ENCODE measurements at regions not wholly inside any gene's neighbourhood (a gene's known extent, or its start where the extent isn't known, plus 50 kb on each side); places are given as distances from the start of the nearest gene placed in this dataset.

- Histone ChIP-seq H3K36me3 (ENCODE audit: control insufficient read depth in 2 of 3, insufficient read depth in 3 of 3, low read length in 3 of 3) (no peaks in the 10 kb centered on the region), H3K9ac (ENCODE audit: low read length in 3 of 3) (no peak overlapping the region), H3K27ac (ENCODE audit: low read depth in 2 of 2, low read length in 2 of 2) (no peak overlapping the region), H3K9me3 (ENCODE audit: control insufficient read depth in 2 of 3, insufficient read depth in 1 of 3, low read length in 3 of 3) (no peaks in the 10 kb centered on the region), H3K4me3 (ENCODE audit: low read length in 3 of 3) (no peak overlapping the region), H3K27me3 (ENCODE audit: control insufficient read depth, insufficient read depth, low read length) (no peaks in the 10 kb centered on the region), H3K4me1 (ENCODE audit: control insufficient read depth in 2 of 3, insufficient read depth in 2 of 3, low read depth in 1 of 3, low read length in 3 of 3) (no peaks in the 10 kb centered on the region)
- TF ChIP-seq, protein P1, sequence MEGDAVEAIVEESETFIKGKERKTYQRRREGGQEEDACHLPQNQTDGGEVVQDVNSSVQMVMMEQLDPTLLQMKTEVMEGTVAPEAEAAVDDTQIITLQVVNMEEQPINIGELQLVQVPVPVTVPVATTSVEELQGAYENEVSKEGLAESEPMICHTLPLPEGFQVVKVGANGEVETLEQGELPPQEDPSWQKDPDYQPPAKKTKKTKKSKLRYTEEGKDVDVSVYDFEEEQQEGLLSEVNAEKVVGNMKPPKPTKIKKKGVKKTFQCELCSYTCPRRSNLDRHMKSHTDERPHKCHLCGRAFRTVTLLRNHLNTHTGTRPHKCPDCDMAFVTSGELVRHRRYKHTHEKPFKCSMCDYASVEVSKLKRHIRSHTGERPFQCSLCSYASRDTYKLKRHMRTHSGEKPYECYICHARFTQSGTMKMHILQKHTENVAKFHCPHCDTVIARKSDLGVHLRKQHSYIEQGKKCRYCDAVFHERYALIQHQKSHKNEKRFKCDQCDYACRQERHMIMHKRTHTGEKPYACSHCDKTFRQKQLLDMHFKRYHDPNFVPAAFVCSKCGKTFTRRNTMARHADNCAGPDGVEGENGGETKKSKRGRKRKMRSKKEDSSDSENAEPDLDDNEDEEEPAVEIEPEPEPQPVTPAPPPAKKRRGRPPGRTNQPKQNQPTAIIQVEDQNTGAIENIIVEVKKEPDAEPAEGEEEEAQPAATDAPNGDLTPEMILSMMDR (IDR thresholded peaks at IDR 0.05; ENCODE audit: borderline replicate concordance, extremely low read depth, insufficient read depth) = no peak
- no peak for DNase-seq
- FAIRE-seq = no peak
- intact Hi-C loops (cut with DNase I) = no loop called here
These were observed 1005.8 kb upstream of the ADGRB3 start for GRCh38 chr6:67629258-67629657.

- no peak overlapping the region for H3K4me3 ChIP-seq (ENCODE audit: low read length in 3 of 3)
- intact Hi-C loops (cut with DNase I) = no loop called here
- DNase-seq (no peak), FAIRE-seq (no peak)
- H3K36me3 ChIP-seq (ENCODE audit: control insufficient read depth in 2 of 3, insufficient read depth in 3 of 3, low read length in 3 of 3) = no peaks in the 10 kb centered on the region
- H3K27ac ChIP-seq (ENCODE audit: low read depth in 2 of 2, low read length in 2 of 2) = no peak overlapping the region
- no peaks in the 10 kb centered on the region for H3K27me3 ChIP-seq (ENCODE audit: control insufficient read depth, insufficient read depth, low read length)
- TF ChIP-seq, protein P1 (IDR thresholded peaks at IDR 0.05; ENCODE audit: borderline replicate concordance, extremely low read depth, insufficient read depth) = no peak
- no peaks in the 10 kb centered on the region for H3K4me1 ChIP-seq (ENCODE audit: control insufficient read depth in 2 of 3, insufficient read depth in 2 of 3, low read depth in 1 of 3, low read length in 3 of 3)
- H3K9ac ChIP-seq (ENCODE audit: low read length in 3 of 3) = no peak overlapping the region
- no peaks in the 10 kb centered on the region for H3K9me3 ChIP-seq (ENCODE audit: control insufficient read depth in 2 of 3, insufficient read depth in 1 of 3, low read length in 3 of 3)
These were observed 1019.3 kb upstream of the ADGRB3 start for GRCh38 chr6:67615796-67616195.

GRCh38 chr6:67608099-67608749 is 1026.9 kb upstream of the ADGRB3 start:
- FAIRE-seq (no peak), DNase-seq (no peak)
- Histone ChIP-seq H3K9ac (ENCODE audit: low read length in 3 of 3) (no peak overlapping the region), H3K27ac (ENCODE audit: low read depth in 2 of 2, low read length in 2 of 2) (no peak overlapping the region), H3K27me3 (ENCODE audit: control insufficient read depth, insufficient read depth, low read length) (no peaks in the 10 kb centered on the region), H3K36me3 (ENCODE audit: control insufficient read depth in 2 of 3, insufficient read depth in 3 of 3, low read length in 3 of 3) (no peaks in the 10 kb centered on the region), H3K9me3 (ENCODE audit: control insufficient read depth in 2 of 3, insufficient read depth in 1 of 3, low read length in 3 of 3) (no peaks in the 10 kb centered on the region), H3K4me1 (ENCODE audit: control insufficient read depth in 2 of 3, insufficient read depth in 2 of 3, low read depth in 1 of 3, low read length in 3 of 3) (no peaks in the 10 kb centered on the region), H3K4me3 (ENCODE audit: low read length in 3 of 3) (no peak overlapping the region)
- TF ChIP-seq, protein P1 (IDR thresholded peaks at IDR 0.05; ENCODE audit: borderline replicate concordance, extremely low read depth, insufficient read depth) = no peak
- intact Hi-C loops (cut with DNase I) = no loop called here
